HG02571 (cell line): ENCODE measurements at regions not wholly inside any gene's neighbourhood (a gene's known extent, or its start where the extent isn't known, plus 50 kb on each side); places are given as distances from the start of the nearest gene placed in this dataset.

ENCODE experiments used
- ATAC-seq: cut with Tn5 transposase; IDR thresholded peaks from one replicate; pipeline ENCODE4 v1.9.1; 2021; ENCODE audit warnings: mild to moderate bottlenecking, moderate library complexity; ENCODE audit not compliant: unreplicated experiment

- no peak for ATAC-seq
Measured at GRCh38 chr15:98381446-98381845, 266.9 kb upstream of the IGF1R start.

- ATAC-seq, result no peak
Measured at GRCh38 chr15:98382139-98382538, 266.2 kb upstream of the IGF1R start.

GRCh38 chr15:98383571-98383970, 264.8 kb upstream of the IGF1R start:
- ATAC-seq, result no peak

- ATAC-seq, result no peak
Measured at GRCh38 chr15:98384328-98385029, 263.9 kb upstream of the IGF1R start.

GRCh38 chr15:98385752-98386381, 262.5 kb upstream of the IGF1R start:
- no peak for ATAC-seq

- no peak for ATAC-seq
Measured at GRCh38 chr15:98386561-98386960, 261.8 kb upstream of the IGF1R start.

- no peak for ATAC-seq
Measured at GRCh38 chr15:98387866-98388265, 260.5 kb upstream of the IGF1R start.

GRCh38 chr15:98390946-98391530, 257.3 kb upstream of the IGF1R start:
- ATAC-seq, result no peak

- no peak for ATAC-seq
Measured at GRCh38 chr15:98391568-98391967, 256.8 kb upstream of the IGF1R start.

- ATAC-seq, result no peak
Measured at GRCh38 chr15:98393471-98393870, 254.9 kb upstream of the IGF1R start.

- no peak for ATAC-seq
Measured at GRCh38 chr15:98394546-98394945, 253.8 kb upstream of the IGF1R start.

- ATAC-seq, result no peak
Measured at GRCh38 chr15:98395974-98396610, 252.2 kb upstream of the IGF1R start.

- no peak for ATAC-seq
Measured at GRCh38 chr15:98397419-98397818, 250.9 kb upstream of the IGF1R start.

GRCh38 chr15:98398056-98398455, 250.3 kb upstream of the IGF1R start:
- no peak for ATAC-seq

GRCh38 chr15:98398886-98399285, 249.5 kb upstream of the IGF1R start:
- no peak for ATAC-seq

- no peak for ATAC-seq
Measured at GRCh38 chr15:98400120-98400519, 248.2 kb upstream of the IGF1R start.

GRCh38 chr15:98401029-98401428, 247.3 kb upstream of the IGF1R start:
- no peak for ATAC-seq

GRCh38 chr15:98402486-98402885, 245.9 kb upstream of the IGF1R start:
- ATAC-seq, result no peak

- ATAC-seq, result no peak
Measured at GRCh38 chr15:98403169-98403568, 245.2 kb upstream of the IGF1R start.

GRCh38 chr15:98403569-98403968, 244.8 kb upstream of the IGF1R start:
- ATAC-seq, result no peak

GRCh38 chr15:98405013-98405412, 243.3 kb upstream of the IGF1R start:
- ATAC-seq, result no peak

GRCh38 chr15:98408231-98408630, 240.1 kb upstream of the IGF1R start:
- no peak for ATAC-seq
